Endothelial cell of umbilical vein (primary cell): ENCODE measurements at regions not wholly inside any gene's neighbourhood (a gene's known extent, or its start where the extent isn't known, plus 50 kb on each side); places are given as distances from the start of the nearest gene placed in this dataset.

ENCODE experiments used
- BruUV-seq: library from RNA; stranded (reverse); fragments of 400-500 nt; replicated peaks from 2 replicates; lab custom pipeline; 2021; lab: Mats Ljungman, UMichigan
- CTCF ChIA-PET: fragments of 300-600, 350-600 bp; sonication (Branson Sonifier 250); formaldehyde crosslinking; loops from one replicate; lab custom pipeline; 2021; ENCODE audit warnings: antibody characterized with exemption, inconsistent platforms; lab: Charles Lee
- POLR2A ChIA-PET: fragments of 300-600, 350-600 bp; sonication (Branson Sonifier 250); formaldehyde crosslinking; loops from one replicate; lab custom pipeline; 2021; ENCODE audit warnings: antibody characterized with exemption, inconsistent platforms; lab: Charles Lee
- DNase-seq: peaks from one replicate; pipeline ENCODE4 v3.0.0-alpha.2; 2011; ENCODE audit warnings: low read depth, low spot score
- FAIRE-seq: peaks from 2 replicates; lab custom pipeline; 2011; peaks lifted over from hg19 to GRCh38; lab: Jason Lieb, UNC
- H2AFZ ChIP-seq: 2 replicates; pipeline ENCODE4 v1.6.0; 2012; ENCODE audit warnings: low read depth, low read length, control low read depth, inconsistent platforms
- H3K27ac ChIP-seq: 2 replicates; pipeline ENCODE4 v1.5.1; 2011; ENCODE audit warnings: low read depth, mild to moderate bottlenecking, control low read depth, low read length, moderate library complexity; ENCODE audit not compliant: insufficient read depth
- H3K27me3 ChIP-seq, 2 experiments: 2 replicates each; pipeline versions ENCODE4 v1.6.0 to v1.6.1; 2011; ENCODE audit warnings: low read length in 2 of 2, mixed read lengths in 1 of 2; ENCODE audit not compliant: control insufficient read depth in 2 of 2, insufficient read depth in 2 of 2
- H3K36me3 ChIP-seq, 2 experiments: 2 replicates in 1 of 2; 3 replicates in 1 of 2; pipeline ENCODE4 v1.5.1; 2011; ENCODE audit warnings: low read length in 2 of 2, mild to moderate bottlenecking in 1 of 2, moderate library complexity in 1 of 2; ENCODE audit not compliant: control insufficient read depth in 2 of 2, insufficient read depth in 2 of 2; ENCODE audit errors: extremely low read depth in 1 of 2
- H3K4me1 ChIP-seq: 3 replicates; pipeline ENCODE4 v1.5.1; 2011; ENCODE audit warnings: mild to moderate bottlenecking, low read length; ENCODE audit not compliant: control insufficient read depth, insufficient read depth; ENCODE audit errors: extremely low read depth
- H3K4me2 ChIP-seq: 2 replicates; pipeline ENCODE4 v1.6.1; 2011; ENCODE audit warnings: low read length, control low read depth, mixed read lengths; ENCODE audit not compliant: insufficient read depth
- H3K4me3 ChIP-seq, 3 experiments: fragments of 200-600 bp in 1 of 3; sonication (generic), shearing (Covaris generic) in 1 of 3; replicated peaks in 1 of 3; 2 replicates each; pipeline ENCODE4 v1.5.1; 2011 to 2016; ENCODE audit warnings: control low read depth in 3 of 3, low read length in 3 of 3, mild to moderate bottlenecking in 2 of 3, inconsistent platforms in 1 of 3, low read depth in 1 of 3, moderate library complexity in 1 of 3; ENCODE audit not compliant: insufficient read depth in 1 of 3
- H3K79me2 ChIP-seq: 2 replicates; pipeline ENCODE4 v1.6.0; 2012; ENCODE audit warnings: low read length, inconsistent platforms; ENCODE audit not compliant: control insufficient read depth, insufficient read depth
- H3K9ac ChIP-seq: replicated peaks from 2 replicates; pipeline ENCODE3; 2011; ENCODE audit warnings: low read length, control low read depth; ENCODE audit not compliant: insufficient read depth; ENCODE audit errors: extremely low read depth
- H3K9me1 ChIP-seq: replicated peaks from 3 replicates; pipeline ENCODE4 v1.6.0; 2011; ENCODE audit warnings: mild to moderate bottlenecking, low read length; ENCODE audit not compliant: control insufficient read depth, insufficient read depth; ENCODE audit errors: extremely low read depth
- H3K9me3 ChIP-seq: replicated peaks from 2 replicates; pipeline ENCODE4 v1.5.1; 2012; ENCODE audit warnings: low read length, inconsistent platforms; ENCODE audit not compliant: control insufficient read depth, insufficient read depth
- H4K20me1 ChIP-seq: replicated peaks from 2 replicates; pipeline ENCODE3; 2011; ENCODE audit warnings: mild to moderate bottlenecking, low read length; ENCODE audit not compliant: control insufficient read depth, insufficient read depth; ENCODE audit errors: extremely low read depth
- CTCF ChIP-seq, 2 donors: IDR thresholded peaks; 1 replicate in 1 of 2; 2 replicates in 1 of 2; pipeline ENCODE4 v1.5.1; 2011; ENCODE audit warnings: low read length in 2 of 2, mild to moderate bottlenecking in 2 of 2, moderate library complexity in 2 of 2, control low read depth in 1 of 2, inconsistent platforms in 1 of 2, low read depth in 1 of 2; ENCODE audit not compliant: insufficient read depth in 1 of 2; ENCODE audit errors: extremely low read depth in 1 of 2
- EZH2 ChIP-seq: IDR thresholded peaks from 2 replicates; pipeline ENCODE4 v1.6.1; 2012; ENCODE audit warnings: borderline replicate concordance, low read depth, mild to moderate bottlenecking, moderate library complexity, low read length, inconsistent platforms; ENCODE audit not compliant: severe bottlenecking
- FOS ChIP-seq: IDR thresholded peaks from 2 replicates; pipeline ENCODE4 v1.6.1; 2011; ENCODE audit warnings: mild to moderate bottlenecking, low read length, moderate library complexity, borderline replicate concordance; ENCODE audit not compliant: insufficient read depth
- GATA2 ChIP-seq: IDR thresholded peaks from 2 replicates; pipeline ENCODE4 v1.7.0; 2011; ENCODE audit warnings: low read depth, mild to moderate bottlenecking, moderate library complexity, mixed read lengths, low read length; ENCODE audit not compliant: insufficient read length, insufficient read depth
- JUN ChIP-seq: IDR thresholded peaks from 2 replicates; pipeline ENCODE4 v1.6.1; 2011; ENCODE audit warnings: borderline replicate concordance, low read depth; ENCODE audit not compliant: insufficient read length, insufficient read depth
- MAX ChIP-seq: IDR thresholded peaks from 2 replicates; pipeline ENCODE4 v1.6.1; 2011; ENCODE audit not compliant: insufficient read depth, insufficient read length
- MYC ChIP-seq: IDR thresholded peaks from one replicate; pipeline ENCODE4 v1.6.1; 2011; ENCODE audit warnings: mild to moderate bottlenecking, low read depth, low read length
- POLR2A ChIP-seq: IDR thresholded peaks from 2 replicates; pipeline ENCODE4 v1.6.1; 2012; ENCODE audit warnings: low read depth, mild to moderate bottlenecking, control low read depth, low read length
- POLR2AphosphoS5 ChIP-seq: IDR thresholded peaks from 2 replicates; pipeline ENCODE4 v1.6.1; 2012; ENCODE audit warnings: low read depth, mild to moderate bottlenecking, control low read depth, low read length, moderate library complexity; ENCODE audit not compliant: insufficient read depth
- dilution Hi-C: fragments of 300-500 bp; cut with MboI; formaldehyde crosslinking; loops from one replicate; pipeline ENCODE4 v1.15.0; 2019; ENCODE audit warnings: low sequenced_read_pairs; ENCODE audit not compliant: extremely low pct_ligation_motif_present
- intact Hi-C: fragments of 100-400 bp; cut with micrococcal nuclease; formaldehyde crosslinking; loops from one replicate; pipeline ENCODE4 v1.10.0; 2022

- Histone ChIP-seq H3K27me3 (no peaks in the 10 kb centered on the region), H3K9ac (no peak overlapping the region), H3K79me2 (no peaks in the 10 kb centered on the region), H4K20me1 (no peaks in the 10 kb centered on the region), H3K4me2 (no peak overlapping the region), H3K4me1 (no peaks in the 10 kb centered on the region), H2AFZ (no peak overlapping the region), H3K27ac (no peak overlapping the region), H3K9me3 (no peaks in the 10 kb centered on the region), H3K9me1 (no peaks in the 10 kb centered on the region), H3K36me3 (no peaks in the 10 kb centered on the region), H3K4me3 (no peak overlapping the region)
- dilution Hi-C loops (no loop called here), intact Hi-C loops (no loop called here)
- TF ChIP-seq GATA2 (no peak), MYC (no peak), CTCF (IDR thresholded peaks at IDR 0.05; ENCODE audit: extremely low read depth in 1 of 2, insufficient read depth in 1 of 2, low read depth in 1 of 2, low read length in 2 of 2) (no peak), POLR2AphosphoS5 (no peak)
- ChIA-PET CTCF (no interaction called here), POLR2A (no interaction called here)
- DNase-seq (no peak), FAIRE-seq (no peak)
- no TSS peak for BruUV-seq
Observed at GRCh38 chr7:67990716-67991115, 994.1 kb downstream of the TYW1 start.

GRCh38 chr7:67992287-67992686 lies 995.7 kb downstream of the TYW1 start:
- FAIRE-seq: no peak
- Histone ChIP-seq H3K27me3 (no peaks in the 10 kb centered on the region), H3K4me3 (no peak overlapping the region), H3K9me1 (no peaks in the 10 kb centered on the region), H3K9ac (no peak overlapping the region), H3K79me2 (no peaks in the 10 kb centered on the region), H3K27ac (no peak overlapping the region), H3K9me3 (no peaks in the 10 kb centered on the region), H3K4me2 (no peak overlapping the region), H2AFZ (no peak overlapping the region), H3K36me3 (no peaks in the 10 kb centered on the region), H4K20me1 (no peaks in the 10 kb centered on the region), H3K4me1 (no peaks in the 10 kb centered on the region)
- CTCF ChIA-PET: no interaction called here
- intact Hi-C loops: no loop called here
- no peak for DNase-seq
- POLR2A ChIA-PET: no interaction called here
- BruUV-seq: no TSS peak
- TF ChIP-seq GATA2: no peak
- no peak for TF ChIP-seq MAX
- TF ChIP-seq POLR2AphosphoS5: no peak
- no peak for TF ChIP-seq MYC
- TF ChIP-seq CTCF (IDR thresholded peaks at IDR 0.05; ENCODE audit: extremely low read depth in 1 of 2, insufficient read depth in 1 of 2, low read depth in 1 of 2, low read length in 2 of 2): no peak
- TF ChIP-seq EZH2: no peak
- no peak for TF ChIP-seq JUN
- no peak for TF ChIP-seq FOS
- no peak for TF ChIP-seq POLR2A
- dilution Hi-C loops: no loop called here
